Caco-2 (cell line): ENCODE measurements at regions not wholly inside any gene's neighbourhood (a gene's known extent, or its start where the extent isn't known, plus 50 kb on each side); places are given as distances from the start of the nearest gene placed in this dataset.

Source experiments
- BruUV-seq: library from RNA; stranded (reverse); fragments of 400-500 nt; replicated peaks from 2 replicates; lab custom pipeline; 2021; lab: Mats Ljungman, UMichigan
- CTCF ChIA-PET: fragments of 300-600 bp; sonication (Branson Sonifier 250); formaldehyde crosslinking; loops from one replicate; lab custom pipeline; 2022; ENCODE audit warnings: antibody characterized with exemption; lab: Charles Lee
- POLR2A ChIA-PET: fragments of 300-600 bp; sonication (Branson Sonifier 250); formaldehyde crosslinking; loops from one replicate; lab custom pipeline; 2022; ENCODE audit warnings: antibody characterized with exemption; lab: Charles Lee
- DNase-seq, 2 experiments: peaks; one replicate each; pipeline versions ENCODE4 v3.0.0 to v3.0.0-alpha.2; 2020 to 2022
- H3K27me3 ChIP-seq: replicated peaks from 2 replicates; pipeline ENCODE4 v1.6.0; 2011; ENCODE audit warnings: low read length; ENCODE audit not compliant: control insufficient read depth, insufficient read depth
- H3K36me3 ChIP-seq: 2 replicates; pipeline ENCODE4 v1.5.1; 2011; ENCODE audit warnings: low read length; ENCODE audit not compliant: control insufficient read depth, insufficient read depth
- H3K4me1 ChIP-seq: fragments of 250-450 bp; sonication (Bioruptor Pico); 2 replicates; pipeline ENCODE4 v1.5.1; 2020; ENCODE audit warnings: mild to moderate bottlenecking
- H3K4me3 ChIP-seq: 2 replicates; pipeline ENCODE4 v1.5.1; 2011; ENCODE audit warnings: low read depth, mild to moderate bottlenecking, control low read depth, low read length
- H3K9me3 ChIP-seq: fragments of 250-450 bp; sonication (Bioruptor Pico); 2 replicates; pipeline ENCODE4 v1.5.1; 2020; ENCODE audit warnings: mild to moderate bottlenecking, moderate library complexity
- H3K27ac Mint-ChIP-seq: one replicate; pipeline ENCODE4 v1.8.0; 2022; ENCODE audit warnings: mixed read lengths; ENCODE audit not compliant: unreplicated experiment
- H3K27me3 Mint-ChIP-seq: one replicate; pipeline ENCODE4 v1.8.0; 2022; ENCODE audit warnings: mixed read lengths; ENCODE audit not compliant: insufficient read depth, unreplicated experiment
- H3K36me3 Mint-ChIP-seq: one replicate; pipeline ENCODE4 v1.8.0; 2022; ENCODE audit warnings: mild to moderate bottlenecking, mixed read lengths; ENCODE audit not compliant: insufficient read depth, unreplicated experiment
- H3K4me1 Mint-ChIP-seq: one replicate; pipeline ENCODE4 v1.8.0; 2022; ENCODE audit warnings: low read depth, mixed read lengths; ENCODE audit not compliant: unreplicated experiment
- H3K4me3 Mint-ChIP-seq: one replicate; pipeline ENCODE4 v1.8.0; 2022; ENCODE audit warnings: mild to moderate bottlenecking, moderate library complexity, mixed read lengths; ENCODE audit not compliant: unreplicated experiment
- H3K9me3 Mint-ChIP-seq: one replicate; pipeline ENCODE4 v1.8.0; 2022; ENCODE audit warnings: mixed read lengths; ENCODE audit not compliant: unreplicated experiment
- CTCF ChIP-seq, 2 experiments: fragments of 200-600 bp in 1 of 2; IDR thresholded peaks; 1 replicate in 1 of 2; 2 replicates in 1 of 2; pipeline versions ENCODE4 v1.5.1 to v1.8.0; 2011 to 2022; ENCODE audit warnings: antibody characterized with exemption in 1 of 2, control low read depth in 1 of 2, inconsistent platforms in 1 of 2, low read depth in 1 of 2, low read length in 1 of 2, mild to moderate bottlenecking in 1 of 2, moderate library complexity in 1 of 2; ENCODE audit not compliant: insufficient read depth in 1 of 2, severe bottlenecking in 1 of 2, unreplicated experiment in 1 of 2
- intact Hi-C: fragments of 100-400 bp; cut with micrococcal nuclease; formaldehyde crosslinking; loops from one replicate; pipeline ENCODE4 v1.10.0; 2022; ENCODE audit not compliant: unreplicated experiment

- no peak overlapping the region for H3K27ac Mint-ChIP-seq
- BruUV-seq, result no TSS peak
- intact Hi-C loops, result no loop called here
- H3K4me3 Mint-ChIP-seq, result no peak overlapping the region
- H3K4me3 ChIP-seq, result no peak overlapping the region
- peaks cover 9% of the 10 kb centered on the region for H3K27me3 Mint-ChIP-seq
- DNase-seq, result no peak
- no peaks in the 10 kb centered on the region for H3K36me3 ChIP-seq
- no peaks in the 10 kb centered on the region for H3K9me3 ChIP-seq
- no peaks in the 10 kb centered on the region for H3K36me3 Mint-ChIP-seq
- 0 out of 2 replicates have a peak, but pooled peaks cover 1% of the 10 kb centered on the region for H3K27me3 ChIP-seq
- ChIA-PET CTCF (no interaction called here), POLR2A (no interaction called here)
- no peak for TF ChIP-seq CTCF (IDR thresholded peaks at IDR 0.05; ENCODE audit: insufficient read depth in 1 of 2, low read depth in 1 of 2, low read length in 1 of 2, severe bottlenecking in 1 of 2, unreplicated experiment in 1 of 2)
- no peaks in the 10 kb centered on the region for H3K4me1 ChIP-seq
- H3K4me1 Mint-ChIP-seq, result no peaks in the 10 kb centered on the region
- H3K9me3 Mint-ChIP-seq, result no peaks in the 10 kb centered on the region
Measured at GRCh38 chr3:11932636-11933035, 71.6 kb upstream of the SYN2 start.

- ChIA-PET CTCF (no interaction called here), POLR2A (no interaction called here)
- Mint-ChIP-seq H3K9me3 (no peaks in the 10 kb centered on the region), H3K4me1 (no peaks in the 10 kb centered on the region), H3K27ac (no peak overlapping the region), H3K36me3 (no peaks in the 10 kb centered on the region), H3K4me3 (no peak overlapping the region), H3K27me3 (peaks cover 9% of the 10 kb centered on the region)
- DNase-seq, result no peak
- intact Hi-C loops, result no loop called here
- H3K9me3 ChIP-seq, result no peaks in the 10 kb centered on the region
- no TSS peak for BruUV-seq
- H3K4me1 ChIP-seq, result no peaks in the 10 kb centered on the region
- no peak overlapping the region for H3K4me3 ChIP-seq
- no peak for TF ChIP-seq CTCF (IDR thresholded peaks at IDR 0.05; ENCODE audit: insufficient read depth in 1 of 2, low read depth in 1 of 2, low read length in 1 of 2, severe bottlenecking in 1 of 2, unreplicated experiment in 1 of 2)
- H3K27me3 ChIP-seq, result 0 out of 2 replicates have a peak, but pooled peaks cover 1% of the 10 kb centered on the region
- H3K36me3 ChIP-seq, result no peaks in the 10 kb centered on the region
Measured at GRCh38 chr3:11933529-11933928, 70.7 kb upstream of the SYN2 start.

GRCh38 chr3:11944052-11944673 is 60.0 kb upstream of the SYN2 start:
- CTCF ChIA-PET, result interaction anchor here (0.5 to 1.4 kb wide), 2 partner anchors 8 to 576 kb away, joined by 3 to 4 read pairs; no protein-coding TSS in a partner anchor
- DNase-seq, result peak in 1 of 2 experiments; percentile 35
- Histone ChIP-seq H3K27me3 (no peaks in the 10 kb centered on the region), H3K9me3 (no peaks in the 10 kb centered on the region), H3K4me3 (no peak overlapping the region), H3K4me1 (no peaks in the 10 kb centered on the region), H3K36me3 (no peaks in the 10 kb centered on the region)
- Mint-ChIP-seq H3K4me3 (no peak overlapping the region), H3K27me3 (peaks cover 6% of the 10 kb centered on the region), H3K4me1 (no peaks in the 10 kb centered on the region), H3K27ac (no peak overlapping the region), H3K9me3 (no peaks in the 10 kb centered on the region), H3K36me3 (no peaks in the 10 kb centered on the region)
- no TSS peak for BruUV-seq
- intact Hi-C loops, result loop anchor here (1.0 kb wide), 1 partner anchor 102 kb away; no protein-coding TSS in a partner anchor
- POLR2A ChIA-PET, result no interaction called here
- TF ChIP-seq CTCF (IDR thresholded peaks at IDR 0.05; ENCODE audit: insufficient read depth in 1 of 2, low read depth in 1 of 2, low read length in 1 of 2, severe bottlenecking in 1 of 2, unreplicated experiment in 1 of 2), result peak; percentile 55 to 62
